ENCODE measurements at regions not wholly inside any gene's neighbourhood (a gene's known extent, or its start where the extent isn't known, plus 50 kb on each side); places are given as distances from the start of the nearest gene placed in this dataset.

DNA sequence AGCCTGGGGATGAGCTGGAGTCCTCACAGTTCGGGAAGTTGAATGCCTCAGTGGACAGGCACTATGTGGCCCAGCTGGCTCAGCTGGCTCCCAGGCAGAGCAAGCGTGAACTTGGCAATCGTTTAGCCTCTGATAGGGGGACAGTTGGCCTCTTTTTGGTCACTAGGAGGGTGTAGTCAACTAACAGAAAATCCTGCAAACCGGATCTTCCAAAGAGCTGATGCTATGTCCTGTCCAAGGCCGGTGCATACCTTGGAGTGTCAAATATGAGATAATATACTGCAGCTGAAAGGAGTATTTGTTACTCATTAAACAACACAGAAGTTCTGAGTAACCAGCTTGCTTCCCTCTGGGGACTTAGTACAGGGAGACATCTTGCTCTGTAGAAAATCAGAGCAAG, 126.2 kb upstream of the EXOC2 start:
- intact Hi-C loops (cut with micrococcal nuclease; ENCODE audit: unreplicated experiment): no loop called here
- Mint-ChIP-seq H3K4me3 (ENCODE audit: unreplicated experiment) (no peak overlapping the region), H3K36me3 (ENCODE audit: insufficient read depth, unreplicated experiment) (no peaks in the 10 kb centered on the region), H3K27me3 (ENCODE audit: insufficient read depth, unreplicated experiment) (peaks cover 4% of the 10 kb centered on the region), H3K27ac (ENCODE audit: unreplicated experiment) (no peak overlapping the region), H3K9me3 (ENCODE audit: unreplicated experiment) (no peaks in the 10 kb centered on the region), H3K4me1 (ENCODE audit: low read depth, unreplicated experiment) (peaks cover 7% of the 10 kb centered on the region)
- no TSS peak for BruUV-seq (replicated peaks)
- DNase-seq: peak; percentile 36 to 42
- POLR2A ChIA-PET: no interaction called here
- no peaks in the 10 kb centered on the region for H3K9me3 ChIP-seq
- H3K27me3 ChIP-seq (replicated peaks; ENCODE audit: control insufficient read depth, insufficient read depth, low read length): no peaks in the 10 kb centered on the region
- peaks cover 13% of the 10 kb centered on the region for H3K4me1 ChIP-seq
- no peak for TF ChIP-seq CTCF (IDR thresholded peaks at IDR 0.05; ENCODE audit: insufficient read depth in 1 of 2, low read depth in 1 of 2, low read length in 1 of 2, severe bottlenecking in 1 of 2, unreplicated experiment in 1 of 2)
- CTCF ChIA-PET: interaction anchor here (0.8 to 1.0 kb wide), 4 partner anchors 93 to 605 kb away, joined by 3 read pairs; no protein-coding TSS in a partner anchor
- H3K4me3 ChIP-seq (ENCODE audit: low read depth, low read length): no peak overlapping the region
- no peaks in the 10 kb centered on the region for H3K36me3 ChIP-seq (ENCODE audit: control insufficient read depth, insufficient read depth, low read length)

GRCh38 chr6:818196-818595, 125.3 kb upstream of the EXOC2 start:
- Mint-ChIP-seq H3K36me3 (ENCODE audit: insufficient read depth, unreplicated experiment) (no peaks in the 10 kb centered on the region), H3K27ac (ENCODE audit: unreplicated experiment) (no peak overlapping the region), H3K27me3 (ENCODE audit: insufficient read depth, unreplicated experiment) (peaks cover 4% of the 10 kb centered on the region), H3K4me3 (ENCODE audit: unreplicated experiment) (no peak overlapping the region), H3K4me1 (ENCODE audit: low read depth, unreplicated experiment) (peaks cover 7% of the 10 kb centered on the region), H3K9me3 (ENCODE audit: unreplicated experiment) (no peaks in the 10 kb centered on the region)
- Histone ChIP-seq H3K27me3 (replicated peaks; ENCODE audit: control insufficient read depth, insufficient read depth, low read length) (no peaks in the 10 kb centered on the region), H3K36me3 (ENCODE audit: control insufficient read depth, insufficient read depth, low read length) (no peaks in the 10 kb centered on the region), H3K4me1 (peaks cover 13% of the 10 kb centered on the region), H3K4me3 (ENCODE audit: low read depth, low read length) (no peak overlapping the region), H3K9me3 (no peaks in the 10 kb centered on the region)
- DNase-seq: no peak
- ChIA-PET POLR2A (no interaction called here), CTCF (no interaction called here)
- BruUV-seq (replicated peaks): no TSS peak
- no peak for TF ChIP-seq CTCF (IDR thresholded peaks at IDR 0.05; ENCODE audit: insufficient read depth in 1 of 2, low read depth in 1 of 2, low read length in 1 of 2, severe bottlenecking in 1 of 2, unreplicated experiment in 1 of 2)
- intact Hi-C loops (cut with micrococcal nuclease; ENCODE audit: unreplicated experiment): no loop called here

- peaks cover 13% of the 10 kb centered on the region for H3K4me1 ChIP-seq
- no peaks in the 10 kb centered on the region for H3K9me3 Mint-ChIP-seq (ENCODE audit: unreplicated experiment)
- DNase-seq: no peak
- H3K4me3 ChIP-seq (ENCODE audit: low read depth, low read length): no peak overlapping the region
- H3K9me3 ChIP-seq: no peaks in the 10 kb centered on the region
- no TSS peak for BruUV-seq (replicated peaks)
- H3K36me3 Mint-ChIP-seq (ENCODE audit: insufficient read depth, unreplicated experiment): no peaks in the 10 kb centered on the region
- no peaks in the 10 kb centered on the region for H3K36me3 ChIP-seq (ENCODE audit: control insufficient read depth, insufficient read depth, low read length)
- no peak overlapping the region for H3K4me3 Mint-ChIP-seq (ENCODE audit: unreplicated experiment)
- POLR2A ChIA-PET: no interaction called here
- no peaks in the 10 kb centered on the region for H3K27me3 Mint-ChIP-seq (ENCODE audit: insufficient read depth, unreplicated experiment)
- intact Hi-C loops (cut with micrococcal nuclease; ENCODE audit: unreplicated experiment): no loop called here
- CTCF ChIA-PET: no interaction called here
- peaks cover 7% of the 10 kb centered on the region for H3K4me1 Mint-ChIP-seq (ENCODE audit: low read depth, unreplicated experiment)
- no peak overlapping the region for H3K27ac Mint-ChIP-seq (ENCODE audit: unreplicated experiment)
- TF ChIP-seq CTCF (IDR thresholded peaks at IDR 0.05; ENCODE audit: insufficient read depth in 1 of 2, low read depth in 1 of 2, low read length in 1 of 2, severe bottlenecking in 1 of 2, unreplicated experiment in 1 of 2): no peak
- H3K27me3 ChIP-seq (replicated peaks; ENCODE audit: control insufficient read depth, insufficient read depth, low read length): no peaks in the 10 kb centered on the region
These were observed 123.7 kb upstream of the EXOC2 start for GRCh38 chr6:816510-817084.
